ENCODE measurements at regions not wholly inside any gene's neighbourhood (a gene's known extent, or its start where the extent isn't known, plus 50 kb on each side); places are given as distances from the start of the nearest gene placed in this dataset.

DNA sequence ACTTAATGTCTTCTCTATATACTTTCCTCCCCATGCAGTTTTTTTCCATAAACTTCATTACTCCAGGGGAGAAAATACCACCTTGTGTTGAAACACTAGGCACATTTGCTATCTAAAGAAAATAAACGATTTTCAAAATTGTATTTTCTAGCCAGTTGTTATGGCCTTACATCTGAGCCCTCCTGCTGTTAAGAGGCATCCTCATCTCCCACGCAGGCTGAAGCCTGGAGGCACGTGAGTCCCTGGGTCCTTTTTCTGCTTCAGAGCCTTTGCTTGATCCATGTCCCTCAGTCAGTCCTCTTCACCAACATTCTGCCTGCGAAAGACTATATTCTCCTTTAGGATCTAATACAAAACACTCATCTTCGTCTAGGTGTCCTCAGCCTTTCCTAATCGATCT lies 479.6 kb upstream of the ZNF717 start:
- no peak for TF ChIP-seq POLR2A (IDR thresholded peaks at IDR 0.05)
- TF ChIP-seq, protein P1, sequence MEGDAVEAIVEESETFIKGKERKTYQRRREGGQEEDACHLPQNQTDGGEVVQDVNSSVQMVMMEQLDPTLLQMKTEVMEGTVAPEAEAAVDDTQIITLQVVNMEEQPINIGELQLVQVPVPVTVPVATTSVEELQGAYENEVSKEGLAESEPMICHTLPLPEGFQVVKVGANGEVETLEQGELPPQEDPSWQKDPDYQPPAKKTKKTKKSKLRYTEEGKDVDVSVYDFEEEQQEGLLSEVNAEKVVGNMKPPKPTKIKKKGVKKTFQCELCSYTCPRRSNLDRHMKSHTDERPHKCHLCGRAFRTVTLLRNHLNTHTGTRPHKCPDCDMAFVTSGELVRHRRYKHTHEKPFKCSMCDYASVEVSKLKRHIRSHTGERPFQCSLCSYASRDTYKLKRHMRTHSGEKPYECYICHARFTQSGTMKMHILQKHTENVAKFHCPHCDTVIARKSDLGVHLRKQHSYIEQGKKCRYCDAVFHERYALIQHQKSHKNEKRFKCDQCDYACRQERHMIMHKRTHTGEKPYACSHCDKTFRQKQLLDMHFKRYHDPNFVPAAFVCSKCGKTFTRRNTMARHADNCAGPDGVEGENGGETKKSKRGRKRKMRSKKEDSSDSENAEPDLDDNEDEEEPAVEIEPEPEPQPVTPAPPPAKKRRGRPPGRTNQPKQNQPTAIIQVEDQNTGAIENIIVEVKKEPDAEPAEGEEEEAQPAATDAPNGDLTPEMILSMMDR (IDR thresholded peaks at IDR 0.05) = no peak

Data from transverse colon (tissue), 3 donors.